ENCODE measurements at regions not wholly inside any gene's neighbourhood (a gene's known extent, or its start where the extent isn't known, plus 50 kb on each side); places are given as distances from the start of the nearest gene placed in this dataset.

DNA sequence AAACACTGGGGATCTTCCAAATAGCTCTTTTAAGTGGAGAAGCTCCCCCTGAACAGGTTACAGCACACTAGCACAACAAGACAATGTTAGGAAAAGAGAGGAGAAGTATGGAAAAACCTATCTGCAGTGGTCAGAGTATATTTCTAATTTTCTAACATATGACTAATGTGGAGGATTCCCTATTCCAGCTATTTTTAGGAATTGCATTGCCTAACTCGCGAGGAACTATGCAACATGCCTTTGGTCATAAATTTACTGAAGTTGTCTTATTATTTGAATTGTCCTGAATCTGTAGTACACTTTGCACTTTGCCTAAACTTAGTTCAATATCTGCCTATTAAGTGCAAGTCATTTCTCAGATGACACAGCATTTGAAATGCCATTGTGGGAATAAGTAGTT is 381.4 kb downstream of the CCDC85A start:
- POLR2A ChIA-PET: no interaction called here
- Mint-ChIP-seq H3K4me3 (no peak overlapping the region), H3K4me1 (ENCODE audit: low read depth) (no peaks in the 10 kb centered on the region), H3K27me3 (no peaks in the 10 kb centered on the region), H3K36me3 (ENCODE audit: low read depth) (no peaks in the 10 kb centered on the region), H3K9me3 (peaks cover 3% of the 10 kb centered on the region), H3K27ac (no peak overlapping the region)
- CTCF ChIA-PET: interaction anchor here (0.7 kb wide), 1 partner anchor 9 kb away, joined by 3 read pairs; no protein-coding TSS in a partner anchor
- no peak for DNase-seq
- ATAC-seq: no peak
- TF ChIP-seq, protein P1, sequence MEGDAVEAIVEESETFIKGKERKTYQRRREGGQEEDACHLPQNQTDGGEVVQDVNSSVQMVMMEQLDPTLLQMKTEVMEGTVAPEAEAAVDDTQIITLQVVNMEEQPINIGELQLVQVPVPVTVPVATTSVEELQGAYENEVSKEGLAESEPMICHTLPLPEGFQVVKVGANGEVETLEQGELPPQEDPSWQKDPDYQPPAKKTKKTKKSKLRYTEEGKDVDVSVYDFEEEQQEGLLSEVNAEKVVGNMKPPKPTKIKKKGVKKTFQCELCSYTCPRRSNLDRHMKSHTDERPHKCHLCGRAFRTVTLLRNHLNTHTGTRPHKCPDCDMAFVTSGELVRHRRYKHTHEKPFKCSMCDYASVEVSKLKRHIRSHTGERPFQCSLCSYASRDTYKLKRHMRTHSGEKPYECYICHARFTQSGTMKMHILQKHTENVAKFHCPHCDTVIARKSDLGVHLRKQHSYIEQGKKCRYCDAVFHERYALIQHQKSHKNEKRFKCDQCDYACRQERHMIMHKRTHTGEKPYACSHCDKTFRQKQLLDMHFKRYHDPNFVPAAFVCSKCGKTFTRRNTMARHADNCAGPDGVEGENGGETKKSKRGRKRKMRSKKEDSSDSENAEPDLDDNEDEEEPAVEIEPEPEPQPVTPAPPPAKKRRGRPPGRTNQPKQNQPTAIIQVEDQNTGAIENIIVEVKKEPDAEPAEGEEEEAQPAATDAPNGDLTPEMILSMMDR (IDR thresholded peaks at IDR 0.05): no peak
- intact Hi-C loops (cut with micrococcal nuclease): no loop called here

DNA sequence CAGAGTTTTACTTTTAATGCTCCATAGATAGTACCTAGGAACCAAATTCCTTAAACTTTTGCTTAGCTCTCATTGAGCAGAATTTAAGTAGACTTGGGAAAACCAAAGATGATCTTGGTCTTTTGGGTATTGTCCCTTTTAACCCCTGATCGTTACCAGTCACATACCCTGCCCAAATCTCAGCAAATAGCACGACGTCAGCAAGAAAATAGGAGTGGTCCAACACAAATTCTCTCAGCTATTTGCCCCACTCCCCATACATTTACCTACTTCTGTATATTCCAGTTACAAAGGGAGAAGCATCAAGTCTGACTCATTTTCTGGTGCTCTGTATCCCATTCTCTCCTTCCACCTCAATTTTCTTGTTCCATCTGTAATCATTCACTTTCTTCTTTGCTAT is 387.3 kb downstream of the CCDC85A start:
- DNase-seq (no peak), ATAC-seq (no peak)
- TF ChIP-seq, protein P1 (IDR thresholded peaks at IDR 0.05): no peak
- H3K27ac Mint-ChIP-seq: no peak overlapping the region
- H3K9me3 Mint-ChIP-seq: peaks cover 4% of the 10 kb centered on the region
- CTCF ChIA-PET: no interaction called here
- intact Hi-C loops (cut with micrococcal nuclease): no loop called here
- no peaks in the 10 kb centered on the region for H3K36me3 Mint-ChIP-seq (ENCODE audit: low read depth)
- H3K27me3 Mint-ChIP-seq: no peaks in the 10 kb centered on the region
- POLR2A ChIA-PET: no interaction called here
- no peak overlapping the region for H3K4me3 Mint-ChIP-seq
- no peaks in the 10 kb centered on the region for H3K4me1 Mint-ChIP-seq (ENCODE audit: low read depth)

DNA sequence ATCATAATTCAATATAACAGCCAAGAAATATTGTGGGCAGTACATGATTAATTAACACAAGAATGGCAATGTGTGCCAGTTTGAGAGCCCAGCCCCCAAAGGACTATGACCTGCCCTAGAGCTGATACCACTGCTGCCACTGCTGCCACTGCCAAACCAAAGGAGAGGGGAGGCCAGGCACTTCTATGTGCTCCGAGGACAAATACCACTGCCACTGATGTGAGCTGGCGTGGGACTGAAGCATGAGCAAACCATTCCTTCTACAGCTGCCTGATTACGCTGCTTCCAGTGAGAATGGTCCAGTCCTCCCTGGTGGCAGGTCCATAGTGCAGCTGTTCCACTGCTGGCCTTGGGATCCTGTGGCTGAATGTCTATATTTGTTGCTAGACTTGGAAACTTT is 392.2 kb downstream of the CCDC85A start:
- ATAC-seq (no peak), DNase-seq (no peak)
- no peak overlapping the region for H3K27ac Mint-ChIP-seq
- no peaks in the 10 kb centered on the region for H3K27me3 Mint-ChIP-seq
- intact Hi-C loops (cut with micrococcal nuclease): no loop called here
- H3K4me1 Mint-ChIP-seq (ENCODE audit: low read depth): no peaks in the 10 kb centered on the region
- no peaks in the 10 kb centered on the region for H3K36me3 Mint-ChIP-seq (ENCODE audit: low read depth)
- TF ChIP-seq, protein P1 (IDR thresholded peaks at IDR 0.05): no peak
- ChIA-PET CTCF (no interaction called here), POLR2A (no interaction called here)
- peaks cover 14% of the 10 kb centered on the region for H3K9me3 Mint-ChIP-seq
- no peak overlapping the region for H3K4me3 Mint-ChIP-seq

DNA sequence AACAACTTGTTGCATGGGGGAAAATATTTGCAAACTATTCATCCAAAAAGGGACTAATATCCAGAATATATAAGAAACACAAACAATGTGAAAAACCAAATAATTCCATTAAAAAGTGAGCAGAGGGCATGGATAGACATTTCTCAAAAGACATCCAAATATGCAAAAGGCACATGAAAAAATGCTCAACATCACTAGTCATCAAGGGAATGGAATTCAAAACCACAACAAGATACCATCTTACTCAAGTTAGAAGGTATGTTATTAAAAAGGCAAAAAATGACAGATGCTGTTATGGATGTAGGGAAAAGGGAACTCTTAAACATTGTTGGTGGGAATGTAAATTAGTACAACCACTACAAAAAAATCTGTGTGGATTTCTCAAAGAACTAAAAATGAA is 396.5 kb downstream of the CCDC85A start:
- TF ChIP-seq, protein P1 (IDR thresholded peaks at IDR 0.05): no peak
- no peak overlapping the region for H3K27ac Mint-ChIP-seq
- ATAC-seq (no peak), DNase-seq (no peak)
- H3K27me3 Mint-ChIP-seq: no peaks in the 10 kb centered on the region
- H3K4me1 Mint-ChIP-seq (ENCODE audit: low read depth): no peaks in the 10 kb centered on the region
- peaks cover 14% of the 10 kb centered on the region for H3K9me3 Mint-ChIP-seq
- H3K4me3 Mint-ChIP-seq: no peak overlapping the region
- H3K36me3 Mint-ChIP-seq (ENCODE audit: low read depth): no peaks in the 10 kb centered on the region
- intact Hi-C loops (cut with micrococcal nuclease): no loop called here
- CTCF ChIA-PET: no interaction called here
- POLR2A ChIA-PET: no interaction called here

DNA sequence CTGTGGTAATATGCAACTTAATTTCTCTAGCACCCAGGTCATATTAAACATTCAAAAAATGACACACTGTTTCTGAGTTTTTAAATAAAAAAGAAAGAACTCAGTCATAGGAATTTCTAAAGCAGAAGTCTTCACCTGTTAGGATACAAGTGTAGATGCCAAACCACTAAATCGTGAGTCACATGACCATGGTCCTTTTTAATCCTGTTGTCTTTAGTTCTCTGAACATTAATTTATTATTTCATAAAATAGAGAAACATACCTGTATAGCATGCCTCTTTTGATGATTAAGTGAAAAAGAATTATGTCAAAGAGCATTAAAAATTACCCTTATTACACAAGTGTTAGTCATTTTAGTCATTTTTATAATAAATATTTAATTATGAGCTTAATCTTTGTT is 398.8 kb downstream of the CCDC85A start:
- Mint-ChIP-seq H3K27me3 (no peaks in the 10 kb centered on the region), H3K27ac (no peak overlapping the region), H3K4me3 (no peak overlapping the region), H3K36me3 (ENCODE audit: low read depth) (no peaks in the 10 kb centered on the region), H3K4me1 (ENCODE audit: low read depth) (no peaks in the 10 kb centered on the region), H3K9me3 (peaks cover 10% of the 10 kb centered on the region)
- ChIA-PET CTCF (no interaction called here), POLR2A (no interaction called here)
- ATAC-seq: no peak
- TF ChIP-seq, protein P1 (IDR thresholded peaks at IDR 0.05): no peak
- intact Hi-C loops (cut with micrococcal nuclease): no loop called here
- DNase-seq: no peak

Measured in activated CD8-positive, alpha-beta T cell treated with anti-CD3 and anti-CD28 coated beads for 36 hours (primary cell).